ENCODE measurements at regions not wholly inside any gene's neighbourhood (a gene's known extent, or its start where the extent isn't known, plus 50 kb on each side); places are given as distances from the start of the nearest gene placed in this dataset.

DNA sequence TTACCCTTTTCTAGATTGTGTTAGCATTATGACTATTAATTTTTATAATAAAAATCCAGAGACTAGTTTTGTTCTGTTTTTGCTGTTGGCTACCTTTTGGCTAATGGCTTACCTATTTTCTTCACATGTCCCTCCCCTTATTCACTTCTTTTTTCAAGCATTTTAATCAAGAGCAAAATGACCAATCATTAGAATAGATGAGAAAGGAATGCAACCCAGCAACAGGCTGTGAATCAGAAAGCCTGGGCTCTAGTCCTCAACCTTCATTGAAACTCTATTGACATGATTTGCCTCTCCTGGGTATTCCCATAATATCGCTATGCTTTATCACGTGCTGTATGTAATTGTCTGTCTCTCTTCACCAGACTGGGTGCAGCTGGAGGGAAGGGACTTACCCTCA is 370.1 kb downstream of the IRS1 start:
- TF ChIP-seq ZFP36 (IDR thresholded peaks at IDR 0.05; ENCODE audit: borderline replicate concordance, low read depth, low read length, partially characterized antibody) (no peak), POLR2AphosphoS5 (IDR thresholded peaks at IDR 0.05; ENCODE audit: low read depth, low read length) (no peak), HNRNPLL (IDR thresholded peaks at IDR 0.05; ENCODE audit: low read depth, low read length, poor library complexity, severe bottlenecking) (no peak), ARNT2 (CRISPR knock-in tag; IDR thresholded peaks at IDR 0.05; ENCODE audit: low read depth) (no peak), NFKB2 (CRISPR knock-in tag; IDR thresholded peaks at IDR 0.05; ENCODE audit: borderline replicate concordance) (no peak), HNRNPL (IDR thresholded peaks at IDR 0.05; ENCODE audit: low read depth, low read length) (no peak), DNMT1 (CRISPR knock-in tag; IDR thresholded peaks at IDR 0.05) (no peak), RARG (CRISPR knock-in tag; IDR thresholded peaks at IDR 0.05; ENCODE audit: low read depth) (no peak)
- TF ChIP-seq, protein P1, sequence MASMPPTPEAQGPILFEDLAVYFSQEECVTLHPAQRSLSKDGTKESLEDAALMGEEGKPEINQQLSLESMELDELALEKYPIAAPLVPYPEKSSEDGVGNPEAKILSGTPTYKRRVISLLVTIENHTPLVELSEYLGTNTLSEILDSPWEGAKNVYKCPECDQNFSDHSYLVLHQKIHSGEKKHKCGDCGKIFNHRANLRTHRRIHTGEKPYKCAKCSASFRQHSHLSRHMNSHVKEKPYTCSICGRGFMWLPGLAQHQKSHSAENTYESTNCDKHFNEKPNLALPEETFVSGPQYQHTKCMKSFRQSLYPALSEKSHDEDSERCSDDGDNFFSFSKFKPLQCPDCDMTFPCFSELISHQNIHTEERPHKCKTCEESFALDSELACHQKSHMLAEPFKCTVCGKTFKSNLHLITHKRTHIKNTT (CRISPR knock-in tag; IDR thresholded peaks at IDR 0.05), result no peak
- TF ChIP-seq, protein P2, sequence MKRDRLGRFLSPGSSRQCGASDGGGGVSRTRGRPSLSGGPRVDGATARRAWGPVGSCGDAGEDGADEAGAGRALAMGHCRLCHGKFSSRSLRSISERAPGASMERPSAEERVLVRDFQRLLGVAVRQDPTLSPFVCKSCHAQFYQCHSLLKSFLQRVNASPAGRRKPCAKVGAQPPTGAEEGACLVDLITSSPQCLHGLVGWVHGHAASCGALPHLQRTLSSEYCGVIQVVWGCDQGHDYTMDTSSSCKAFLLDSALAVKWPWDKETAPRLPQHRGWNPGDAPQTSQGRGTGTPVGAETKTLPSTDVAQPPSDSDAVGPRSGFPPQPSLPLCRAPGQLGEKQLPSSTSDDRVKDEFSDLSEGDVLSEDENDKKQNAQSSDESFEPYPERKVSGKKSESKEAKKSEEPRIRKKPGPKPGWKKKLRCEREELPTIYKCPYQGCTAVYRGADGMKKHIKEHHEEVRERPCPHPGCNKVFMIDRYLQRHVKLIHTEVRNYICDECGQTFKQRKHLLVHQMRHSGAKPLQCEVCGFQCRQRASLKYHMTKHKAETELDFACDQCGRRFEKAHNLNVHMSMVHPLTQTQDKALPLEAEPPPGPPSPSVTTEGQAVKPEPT (CRISPR knock-in tag; IDR thresholded peaks at IDR 0.05; ENCODE audit: low read depth), result no peak
- TF ChIP-seq, protein P3, sequence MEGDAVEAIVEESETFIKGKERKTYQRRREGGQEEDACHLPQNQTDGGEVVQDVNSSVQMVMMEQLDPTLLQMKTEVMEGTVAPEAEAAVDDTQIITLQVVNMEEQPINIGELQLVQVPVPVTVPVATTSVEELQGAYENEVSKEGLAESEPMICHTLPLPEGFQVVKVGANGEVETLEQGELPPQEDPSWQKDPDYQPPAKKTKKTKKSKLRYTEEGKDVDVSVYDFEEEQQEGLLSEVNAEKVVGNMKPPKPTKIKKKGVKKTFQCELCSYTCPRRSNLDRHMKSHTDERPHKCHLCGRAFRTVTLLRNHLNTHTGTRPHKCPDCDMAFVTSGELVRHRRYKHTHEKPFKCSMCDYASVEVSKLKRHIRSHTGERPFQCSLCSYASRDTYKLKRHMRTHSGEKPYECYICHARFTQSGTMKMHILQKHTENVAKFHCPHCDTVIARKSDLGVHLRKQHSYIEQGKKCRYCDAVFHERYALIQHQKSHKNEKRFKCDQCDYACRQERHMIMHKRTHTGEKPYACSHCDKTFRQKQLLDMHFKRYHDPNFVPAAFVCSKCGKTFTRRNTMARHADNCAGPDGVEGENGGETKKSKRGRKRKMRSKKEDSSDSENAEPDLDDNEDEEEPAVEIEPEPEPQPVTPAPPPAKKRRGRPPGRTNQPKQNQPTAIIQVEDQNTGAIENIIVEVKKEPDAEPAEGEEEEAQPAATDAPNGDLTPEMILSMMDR (CRISPR knock-in tag; IDR thresholded peaks at IDR 0.05), result no peak
